ENCODE measurements at regions not wholly inside any gene's neighbourhood (a gene's known extent, or its start where the extent isn't known, plus 50 kb on each side); places are given as distances from the start of the nearest gene placed in this dataset.

DNA sequence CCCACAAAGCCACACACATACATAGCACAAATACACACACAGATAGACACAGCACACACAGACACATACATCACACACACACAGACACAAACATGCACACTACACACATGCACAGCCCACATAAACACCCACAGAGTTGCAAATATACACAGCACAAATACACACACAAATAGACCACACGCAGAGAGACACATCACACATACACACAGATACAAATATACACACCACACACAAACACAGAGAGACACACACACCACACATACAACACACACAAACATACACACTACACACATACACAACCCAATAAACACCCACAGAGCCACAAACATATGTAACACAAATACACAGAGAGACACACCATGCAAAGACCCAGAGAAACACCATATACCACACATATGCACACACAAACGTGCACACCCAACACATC is 154.9 kb downstream of the GLUL start (continued):
- TF ChIP-seq, protein P1, sequence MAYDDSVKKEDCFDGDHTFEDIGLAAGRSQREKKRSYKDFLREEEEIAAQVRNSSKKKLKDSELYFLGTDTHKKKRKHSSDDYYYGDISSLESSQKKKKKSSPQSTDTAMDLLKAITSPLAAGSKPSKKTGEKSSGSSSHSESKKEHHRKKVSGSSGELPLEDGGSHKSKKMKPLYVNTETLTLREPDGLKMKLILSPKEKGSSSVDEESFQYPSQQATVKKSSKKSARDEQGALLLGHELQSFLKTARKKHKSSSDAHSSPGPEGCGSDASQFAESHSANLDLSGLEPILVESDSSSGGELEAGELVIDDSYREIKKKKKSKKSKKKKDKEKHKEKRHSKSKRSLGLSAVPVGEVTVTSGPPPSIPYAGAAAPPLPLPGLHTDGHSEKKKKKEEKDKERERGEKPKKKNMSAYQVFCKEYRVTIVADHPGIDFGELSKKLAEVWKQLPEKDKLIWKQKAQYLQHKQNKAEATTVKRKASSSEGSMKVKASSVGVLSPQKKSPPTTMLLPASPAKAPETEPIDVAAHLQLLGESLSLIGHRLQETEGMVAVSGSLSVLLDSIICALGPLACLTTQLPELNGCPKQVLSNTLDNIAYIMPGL (CRISPR knock-in tag; IDR thresholded peaks at IDR 0.05): no peak
- TF ChIP-seq, protein P2, sequence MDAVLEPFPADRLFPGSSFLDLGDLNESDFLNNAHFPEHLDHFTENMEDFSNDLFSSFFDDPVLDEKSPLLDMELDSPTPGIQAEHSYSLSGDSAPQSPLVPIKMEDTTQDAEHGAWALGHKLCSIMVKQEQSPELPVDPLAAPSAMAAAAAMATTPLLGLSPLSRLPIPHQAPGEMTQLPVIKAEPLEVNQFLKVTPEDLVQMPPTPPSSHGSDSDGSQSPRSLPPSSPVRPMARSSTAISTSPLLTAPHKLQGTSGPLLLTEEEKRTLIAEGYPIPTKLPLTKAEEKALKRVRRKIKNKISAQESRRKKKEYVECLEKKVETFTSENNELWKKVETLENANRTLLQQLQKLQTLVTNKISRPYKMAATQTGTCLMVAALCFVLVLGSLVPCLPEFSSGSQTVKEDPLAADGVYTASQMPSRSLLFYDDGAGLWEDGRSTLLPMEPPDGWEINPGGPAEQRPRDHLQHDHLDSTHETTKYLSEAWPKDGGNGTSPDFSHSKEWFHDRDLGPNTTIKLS (IDR thresholded peaks at IDR 0.05; ENCODE audit: borderline replicate concordance, low read depth): no peak
- TF ChIP-seq SMARCA5 (IDR thresholded peaks at IDR 0.05): peak; percentile 74; the same call in 1 of the 2 replicates
- TF ChIP-seq SUPT5H (IDR thresholded peaks at IDR 0.05): peak; percentile 38; the same call in 1 of the 2 replicates
- TF ChIP-seq HNRNPUL1 (IDR thresholded peaks at IDR 0.05; ENCODE audit: low read length): no peak
- TF ChIP-seq BHLHE40 (IDR thresholded peaks at IDR 0.05; ENCODE audit: low read length): no peak
- TF ChIP-seq NFE2L1 (tag; IDR thresholded peaks at IDR 0.05; ENCODE audit: borderline replicate concordance, low read depth): no peak
- 0 out of 2 replicates have a peak, but pooled peaks have one; percentile 2 for TF ChIP-seq MTA3 (IDR thresholded peaks at IDR 0.05; ENCODE audit: borderline replicate concordance)
- TF ChIP-seq HDAC8 (tag; IDR thresholded peaks at IDR 0.05): no peak
- TF ChIP-seq, protein P3, sequence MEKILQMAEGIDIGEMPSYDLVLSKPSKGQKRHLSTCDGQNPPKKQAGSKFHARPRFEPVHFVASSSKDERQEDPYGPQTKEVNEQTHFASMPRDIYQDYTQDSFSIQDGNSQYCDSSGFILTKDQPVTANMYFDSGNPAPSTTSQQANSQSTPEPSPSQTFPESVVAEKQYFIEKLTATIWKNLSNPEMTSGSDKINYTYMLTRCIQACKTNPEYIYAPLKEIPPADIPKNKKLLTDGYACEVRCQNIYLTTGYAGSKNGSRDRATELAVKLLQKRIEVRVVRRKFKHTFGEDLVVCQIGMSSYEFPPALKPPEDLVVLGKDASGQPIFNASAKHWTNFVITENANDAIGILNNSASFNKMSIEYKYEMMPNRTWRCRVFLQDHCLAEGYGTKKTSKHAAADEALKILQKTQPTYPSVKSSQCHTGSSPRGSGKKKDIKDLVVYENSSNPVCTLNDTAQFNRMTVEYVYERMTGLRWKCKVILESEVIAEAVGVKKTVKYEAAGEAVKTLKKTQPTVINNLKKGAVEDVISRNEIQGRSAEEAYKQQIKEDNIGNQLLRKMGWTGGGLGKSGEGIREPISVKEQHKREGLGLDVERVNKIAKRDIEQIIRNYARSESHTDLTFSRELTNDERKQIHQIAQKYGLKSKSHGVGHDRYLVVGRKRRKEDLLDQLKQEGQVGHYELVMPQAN (IDR thresholded peaks at IDR 0.05; ENCODE audit: borderline replicate concordance): peak; percentile 70; the same call in 1 of the 2 replicates
- no peak for TF ChIP-seq BMI1 (IDR thresholded peaks at IDR 0.05; ENCODE audit: low read length)
- no peak for TF ChIP-seq NR1H2 (CRISPR knock-in tag; IDR thresholded peaks at IDR 0.05)
- no peak for TF ChIP-seq ZNF212 (CRISPR knock-in tag; IDR thresholded peaks at IDR 0.05)
- TF ChIP-seq, protein P4, sequence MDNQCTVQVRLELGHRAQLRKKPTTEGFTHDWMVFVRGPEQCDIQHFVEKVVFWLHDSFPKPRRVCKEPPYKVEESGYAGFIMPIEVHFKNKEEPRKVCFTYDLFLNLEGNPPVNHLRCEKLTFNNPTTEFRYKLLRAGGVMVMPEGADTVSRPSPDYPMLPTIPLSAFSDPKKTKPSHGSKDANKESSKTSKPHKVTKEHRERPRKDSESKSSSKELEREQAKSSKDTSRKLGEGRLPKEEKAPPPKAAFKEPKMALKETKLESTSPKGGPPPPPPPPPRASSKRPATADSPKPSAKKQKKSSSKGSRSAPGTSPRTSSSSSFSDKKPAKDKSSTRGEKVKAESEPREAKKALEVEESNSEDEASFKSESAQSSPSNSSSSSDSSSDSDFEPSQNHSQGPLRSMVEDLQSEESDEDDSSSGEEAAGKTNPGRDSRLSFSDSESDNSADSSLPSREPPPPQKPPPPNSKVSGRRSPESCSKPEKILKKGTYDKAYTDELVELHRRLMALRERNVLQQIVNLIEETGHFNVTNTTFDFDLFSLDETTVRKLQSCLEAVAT (IDR thresholded peaks at IDR 0.05): peak; percentile 78 to 86
- peak; percentile 84; the same call in 1 of the 2 replicates for TF ChIP-seq HLTF (IDR thresholded peaks at IDR 0.05)
- TF ChIP-seq, protein P5, sequence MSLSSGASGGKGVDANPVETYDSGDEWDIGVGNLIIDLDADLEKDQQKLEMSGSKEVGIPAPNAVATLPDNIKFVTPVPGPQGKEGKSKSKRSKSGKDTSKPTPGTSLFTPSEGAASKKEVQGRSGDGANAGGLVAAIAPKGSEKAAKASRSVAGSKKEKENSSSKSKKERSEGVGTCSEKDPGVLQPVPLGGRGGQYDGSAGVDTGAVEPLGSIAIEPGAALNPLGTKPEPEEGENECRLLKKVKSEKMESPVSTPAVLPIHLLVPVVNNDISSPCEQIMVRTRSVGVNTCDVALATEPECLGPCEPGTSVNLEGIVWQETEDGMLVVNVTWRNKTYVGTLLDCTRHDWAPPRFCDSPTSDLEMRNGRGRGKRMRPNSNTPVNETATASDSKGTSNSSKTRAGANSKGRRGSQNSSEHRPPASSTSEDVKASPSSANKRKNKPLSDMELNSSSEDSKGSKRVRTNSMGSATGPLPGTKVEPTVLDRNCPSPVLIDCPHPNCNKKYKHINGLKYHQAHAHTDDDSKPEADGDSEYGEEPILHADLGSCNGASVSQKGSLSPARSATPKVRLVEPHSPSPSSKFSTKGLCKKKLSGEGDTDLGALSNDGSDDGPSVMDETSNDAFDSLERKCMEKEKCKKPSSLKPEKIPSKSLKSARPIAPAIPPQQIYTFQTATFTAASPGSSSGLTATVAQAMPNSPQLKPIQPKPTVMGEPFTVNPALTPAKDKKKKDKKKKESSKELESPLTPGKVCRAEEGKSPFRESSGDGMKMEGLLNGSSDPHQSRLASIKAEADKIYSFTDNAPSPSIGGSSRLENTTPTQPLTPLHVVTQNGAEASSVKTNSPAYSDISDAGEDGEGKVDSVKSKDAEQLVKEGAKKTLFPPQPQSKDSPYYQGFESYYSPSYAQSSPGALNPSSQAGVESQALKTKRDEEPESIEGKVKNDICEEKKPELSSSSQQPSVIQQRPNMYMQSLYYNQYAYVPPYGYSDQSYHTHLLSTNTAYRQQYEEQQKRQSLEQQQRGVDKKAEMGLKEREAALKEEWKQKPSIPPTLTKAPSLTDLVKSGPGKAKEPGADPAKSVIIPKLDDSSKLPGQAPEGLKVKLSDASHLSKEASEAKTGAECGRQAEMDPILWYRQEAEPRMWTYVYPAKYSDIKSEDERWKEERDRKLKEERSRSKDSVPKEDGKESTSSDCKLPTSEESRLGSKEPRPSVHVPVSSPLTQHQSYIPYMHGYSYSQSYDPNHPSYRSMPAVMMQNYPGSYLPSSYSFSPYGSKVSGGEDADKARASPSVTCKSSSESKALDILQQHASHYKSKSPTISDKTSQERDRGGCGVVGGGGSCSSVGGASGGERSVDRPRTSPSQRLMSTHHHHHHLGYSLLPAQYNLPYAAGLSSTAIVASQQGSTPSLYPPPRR (CRISPR knock-in tag; IDR thresholded peaks at IDR 0.05; ENCODE audit: borderline replicate concordance): 0 out of 2 replicates have a peak, but pooled peaks have one; percentile 21
- TF ChIP-seq SRSF7 (optimal IDR thresholded peaks at IDR 0.05; ENCODE audit: low read depth, low read length): no peak
- no peak for TF ChIP-seq CCAR2 (IDR thresholded peaks at IDR 0.05; ENCODE audit: low read depth, low read length)

Data from K562 (cell line).